Brain microvascular endothelial cell (primary cell): ENCODE measurements at regions not wholly inside any gene's neighbourhood (a gene's known extent, or its start where the extent isn't known, plus 50 kb on each side); places are given as distances from the start of the nearest gene placed in this dataset.

Experiments used
- DNase-seq: peaks from one replicate; pipeline ENCODE4 v3.0.0-alpha.2; 2020
- H3K27ac ChIP-seq: fragments of 250-450 bp; sonication (Bioruptor Pico); 2 replicates; pipeline ENCODE4 v1.5.1; 2020; ENCODE audit warnings: mild to moderate bottlenecking, moderate library complexity
- H3K27me3 ChIP-seq: fragments of 250-450 bp; sonication (Bioruptor Pico); replicated peaks from 2 replicates; pipeline ENCODE4 v1.5.1; 2020; ENCODE audit warnings: mild to moderate bottlenecking
- H3K36me3 ChIP-seq: fragments of 250-450 bp; sonication (Bioruptor Pico); replicated peaks from 2 replicates; pipeline ENCODE4 v1.5.1; 2020; ENCODE audit warnings: mild to moderate bottlenecking
- H3K4me3 ChIP-seq: 2 replicates; pipeline ENCODE4 v1.5.1; 2011; ENCODE audit warnings: low read depth, mild to moderate bottlenecking, control low read depth, low read length, moderate library complexity
- in situ Hi-C: cut with HindIII; loops from 2 replicates; pipeline ENCODE4 v1.10.0; 2017; ENCODE audit warnings: low sequenced_read_pairs, low pct_ligation_motif_present
- TF ChIP-seq, protein P1 (sequence below): IDR thresholded peaks from 2 replicates; pipeline ENCODE4 v1.5.1; 2011; ENCODE audit warnings: low read depth, mild to moderate bottlenecking, moderate library complexity, low read length, control low read depth, inconsistent platforms; ENCODE audit errors: missing control alignments

DNA sequence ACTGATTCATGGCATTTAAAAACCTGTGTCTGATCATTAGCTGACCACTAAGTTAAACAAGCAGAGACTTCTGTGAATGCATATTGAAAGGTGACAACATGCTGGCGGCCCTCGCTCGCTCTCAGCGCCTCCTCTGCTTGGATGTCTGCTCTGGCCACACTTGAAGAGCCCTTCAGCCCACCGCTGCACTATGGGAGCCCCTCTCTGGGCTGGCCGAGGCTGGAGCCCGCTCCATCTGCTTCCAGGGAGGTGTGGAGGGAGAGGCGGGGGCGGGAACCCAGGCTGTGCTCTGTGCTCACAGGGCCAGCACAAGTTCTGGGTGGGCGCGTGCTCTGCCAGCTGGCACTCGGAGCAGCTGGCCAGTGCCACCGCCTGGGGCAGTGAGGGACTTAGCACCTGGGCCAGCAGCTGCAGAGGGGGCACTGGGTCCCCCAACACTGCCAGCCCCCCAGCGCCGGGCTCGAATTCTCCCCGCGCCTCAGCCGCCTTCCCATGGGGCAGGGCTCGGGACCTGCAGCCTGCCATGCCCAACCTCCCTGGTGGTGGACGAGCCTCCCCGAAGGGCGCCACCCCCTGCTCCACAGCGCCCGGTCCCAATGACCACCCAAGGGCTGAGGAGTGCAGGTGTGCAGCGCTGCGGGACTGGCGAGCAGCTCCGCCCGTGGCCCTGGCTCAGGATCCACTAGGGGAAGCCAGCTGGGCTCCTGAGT, 252.4 kb downstream of the ZIC4 start:
- TF ChIP-seq, protein P1, sequence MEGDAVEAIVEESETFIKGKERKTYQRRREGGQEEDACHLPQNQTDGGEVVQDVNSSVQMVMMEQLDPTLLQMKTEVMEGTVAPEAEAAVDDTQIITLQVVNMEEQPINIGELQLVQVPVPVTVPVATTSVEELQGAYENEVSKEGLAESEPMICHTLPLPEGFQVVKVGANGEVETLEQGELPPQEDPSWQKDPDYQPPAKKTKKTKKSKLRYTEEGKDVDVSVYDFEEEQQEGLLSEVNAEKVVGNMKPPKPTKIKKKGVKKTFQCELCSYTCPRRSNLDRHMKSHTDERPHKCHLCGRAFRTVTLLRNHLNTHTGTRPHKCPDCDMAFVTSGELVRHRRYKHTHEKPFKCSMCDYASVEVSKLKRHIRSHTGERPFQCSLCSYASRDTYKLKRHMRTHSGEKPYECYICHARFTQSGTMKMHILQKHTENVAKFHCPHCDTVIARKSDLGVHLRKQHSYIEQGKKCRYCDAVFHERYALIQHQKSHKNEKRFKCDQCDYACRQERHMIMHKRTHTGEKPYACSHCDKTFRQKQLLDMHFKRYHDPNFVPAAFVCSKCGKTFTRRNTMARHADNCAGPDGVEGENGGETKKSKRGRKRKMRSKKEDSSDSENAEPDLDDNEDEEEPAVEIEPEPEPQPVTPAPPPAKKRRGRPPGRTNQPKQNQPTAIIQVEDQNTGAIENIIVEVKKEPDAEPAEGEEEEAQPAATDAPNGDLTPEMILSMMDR: no peak
- Histone ChIP-seq H3K4me3 (no peak overlapping the region), H3K27ac (no peak overlapping the region), H3K27me3 (no peaks in the 10 kb centered on the region), H3K36me3 (no peaks in the 10 kb centered on the region)
- in situ Hi-C loops: no loop called here
- no peak for DNase-seq

DNA sequence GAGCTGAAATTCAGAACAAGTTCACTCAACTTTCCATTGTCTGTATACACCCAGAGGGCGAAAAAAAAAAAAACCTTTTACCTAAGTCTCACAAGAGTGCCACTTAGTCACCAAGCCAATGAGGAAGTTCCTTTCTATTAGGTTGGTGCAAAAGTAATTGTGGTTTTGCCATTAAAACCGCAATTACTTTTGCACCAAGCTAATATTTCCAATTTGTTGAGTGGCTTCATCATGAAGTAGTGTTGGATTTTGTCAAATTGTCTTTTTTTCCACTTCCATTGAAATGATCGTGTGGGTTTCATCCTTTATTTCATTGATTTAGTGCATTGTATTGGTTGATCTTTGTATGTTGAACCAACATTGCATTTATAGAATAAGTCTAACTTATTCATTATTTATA, 253.9 kb downstream of the ZIC4 start:
- TF ChIP-seq, protein P1: no peak
- in situ Hi-C loops: no loop called here
- no peaks in the 10 kb centered on the region for H3K36me3 ChIP-seq

DNA sequence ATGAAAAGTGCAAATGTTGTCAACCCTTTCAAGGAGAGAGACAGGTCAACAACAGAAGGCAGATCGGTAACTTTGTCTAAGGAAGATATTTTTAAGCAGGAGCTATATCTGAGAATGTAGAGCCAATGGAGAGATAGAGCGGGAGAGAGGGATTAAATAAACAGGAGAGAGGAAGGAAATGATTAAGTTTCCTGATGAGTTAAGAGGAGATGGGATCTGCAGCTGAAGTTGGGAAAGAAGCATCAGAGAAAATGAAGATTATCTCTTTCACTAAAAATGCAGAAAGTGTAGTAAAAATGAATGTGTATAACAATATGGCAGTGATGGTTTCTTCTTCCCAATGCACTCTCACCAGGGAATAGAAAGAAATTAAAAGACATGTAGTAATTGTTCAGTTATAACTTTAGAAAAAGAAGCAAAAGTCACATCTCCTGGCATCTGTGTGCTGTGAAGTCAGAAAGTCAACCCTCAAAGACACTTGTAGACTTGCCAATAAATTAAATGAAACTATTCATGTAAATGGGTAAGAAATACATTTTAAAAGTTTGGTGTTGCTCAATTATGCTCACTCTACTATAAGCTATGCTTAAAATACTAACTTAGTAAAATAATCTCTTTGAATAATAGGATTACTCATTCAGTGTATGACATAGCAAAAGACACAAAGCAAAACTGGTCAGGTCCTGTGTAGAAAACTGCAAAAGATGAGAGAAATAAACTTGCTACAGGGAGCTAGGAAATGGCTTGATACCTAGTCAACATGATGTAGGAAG, 264.6 kb downstream of the ZIC4 start:
- no peak overlapping the region for H3K4me3 ChIP-seq
- in situ Hi-C loops: no loop called here
- DNase-seq: no peak
- no peaks in the 10 kb centered on the region for H3K27me3 ChIP-seq
- TF ChIP-seq, protein P1: no peak
- H3K27ac ChIP-seq: no peak overlapping the region
- H3K36me3 ChIP-seq: no peaks in the 10 kb centered on the region

More for the DNA sequence above, 253.9 kb downstream of the ZIC4 start:
- H3K4me3 ChIP-seq: no peak overlapping the region
- DNase-seq: no peak
- H3K27me3 ChIP-seq: no peaks in the 10 kb centered on the region
- H3K27ac ChIP-seq: no peak overlapping the region

DNA sequence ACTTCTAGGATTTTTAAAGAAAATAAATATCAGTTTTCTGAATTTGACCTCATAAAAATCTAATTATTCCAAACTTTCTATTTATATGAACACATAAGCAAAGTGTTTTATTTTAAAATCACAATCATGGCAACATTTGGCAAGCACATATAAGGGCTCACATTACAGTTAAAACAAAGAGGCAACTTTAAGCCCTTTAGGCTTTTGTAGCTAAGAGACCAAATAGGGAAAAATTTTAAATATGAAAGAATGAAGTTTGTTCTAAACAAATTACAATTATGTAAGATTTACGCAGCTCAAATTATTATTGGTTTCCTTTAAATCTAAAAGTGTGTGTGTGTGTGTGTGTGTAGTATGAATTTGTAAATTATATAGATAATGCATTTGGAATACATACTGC, 267.0 kb downstream of the ZIC4 start:
- no peak for DNase-seq
- TF ChIP-seq, protein P1: no peak
- Histone ChIP-seq H3K4me3 (no peak overlapping the region), H3K27ac (no peak overlapping the region), H3K27me3 (no peaks in the 10 kb centered on the region), H3K36me3 (no peaks in the 10 kb centered on the region)
- in situ Hi-C loops: no loop called here

DNA sequence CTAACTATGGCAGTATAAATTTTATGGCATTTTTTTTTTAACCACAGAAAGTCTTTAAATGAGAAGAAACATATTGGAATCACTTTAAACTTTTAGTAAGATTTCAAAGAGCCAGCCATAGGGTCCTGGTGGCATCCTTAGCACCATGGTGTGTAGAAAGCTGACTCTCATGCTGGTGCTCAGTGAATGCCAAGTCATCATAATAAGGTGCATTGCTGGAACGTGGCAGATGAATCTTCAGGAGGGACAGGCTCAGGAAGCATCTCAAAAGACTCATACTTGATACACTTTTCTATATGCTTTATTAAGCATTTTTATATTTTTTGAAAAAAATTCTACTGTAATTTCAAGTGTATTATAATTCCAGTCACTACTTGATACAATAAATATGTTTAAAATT, 274.2 kb downstream of the ZIC4 start:
- DNase-seq: no peak
- no peak overlapping the region for H3K27ac ChIP-seq
- no peaks in the 10 kb centered on the region for H3K36me3 ChIP-seq
- no peaks in the 10 kb centered on the region for H3K27me3 ChIP-seq
- H3K4me3 ChIP-seq: no peak overlapping the region
- TF ChIP-seq, protein P1: no peak
- in situ Hi-C loops: no loop called here
